ENCODE measurements at regions not wholly inside any gene's neighbourhood (a gene's known extent, or its start where the extent isn't known, plus 50 kb on each side); places are given as distances from the start of the nearest gene placed in this dataset.
"Not testable (repeated sequence)": the region's sequence is repeated elsewhere in the genome, so short reads cannot be mapped to it uniquely, and the experiment has no call there.

DNA sequence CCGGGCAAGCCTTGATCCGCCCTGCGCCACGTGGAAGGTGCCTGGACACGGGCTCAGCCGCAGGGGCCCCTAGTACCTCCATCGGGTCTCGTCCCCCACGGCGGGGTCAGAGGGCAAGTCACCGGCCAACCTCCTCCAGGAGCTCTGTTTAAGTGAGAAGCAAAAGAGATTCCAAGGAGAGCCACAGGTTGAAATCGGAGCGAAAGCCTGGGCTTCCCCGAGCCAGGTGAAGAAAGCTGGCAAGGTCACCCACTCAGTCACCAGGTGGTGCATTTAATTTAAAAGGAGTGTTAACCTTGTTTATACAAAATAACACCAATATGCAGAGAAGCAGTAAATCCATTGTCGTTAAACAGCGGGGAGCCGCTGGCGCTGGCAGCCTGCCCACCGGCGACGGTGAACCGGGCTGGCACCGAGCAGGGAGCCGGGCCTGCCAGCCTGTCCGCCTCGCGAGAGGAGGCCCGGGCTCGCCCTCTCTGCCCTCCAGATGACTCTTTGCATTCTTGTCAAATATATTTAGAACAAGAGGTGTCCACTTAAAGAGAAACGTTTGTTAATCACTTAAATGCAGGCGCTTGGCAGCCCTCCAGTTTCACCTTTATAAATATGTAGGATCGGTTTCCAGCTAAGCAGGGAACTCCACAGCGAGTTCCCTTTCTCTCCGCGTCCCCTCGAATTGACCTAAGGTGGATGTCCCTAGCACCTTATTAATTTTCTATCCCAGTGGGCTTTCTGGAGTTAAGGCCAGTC lies 277.3 kb upstream of the NR2F2 start:
- DNase-seq = peak in 1 of 2 experiments; percentile 19

DNA sequence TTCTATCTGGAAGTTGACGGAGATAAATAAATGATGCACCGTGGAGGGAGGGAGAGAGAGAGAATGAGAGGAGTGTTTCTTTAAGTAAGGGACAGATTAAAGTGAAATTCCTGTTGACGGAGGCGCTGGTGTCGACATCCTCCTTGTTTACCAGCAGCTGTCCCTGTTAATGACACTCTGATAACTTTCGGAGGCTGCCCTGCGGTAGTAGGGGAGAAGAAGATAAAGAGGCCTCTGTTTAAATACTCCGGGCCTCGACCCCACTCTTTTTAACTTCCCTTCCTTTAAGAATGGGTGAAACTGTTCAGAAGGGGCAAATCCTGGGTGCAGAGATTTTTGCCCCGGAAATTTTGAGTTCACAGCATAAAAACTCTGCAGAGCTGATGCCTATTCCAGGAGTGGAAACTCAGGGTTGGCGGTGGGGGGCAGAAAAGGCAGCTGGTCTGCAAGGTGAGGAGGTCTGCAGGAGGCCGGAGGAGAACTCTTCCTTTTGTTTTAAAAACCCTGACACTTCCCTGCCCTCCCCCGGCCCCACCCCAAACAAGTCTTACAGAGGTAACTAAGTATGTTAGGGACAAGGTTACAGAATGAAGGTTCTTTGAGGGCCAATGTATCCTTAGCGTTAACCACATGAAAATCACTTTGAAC lies 276.6 kb upstream of the NR2F2 start:
- no peak for DNase-seq

DNA sequence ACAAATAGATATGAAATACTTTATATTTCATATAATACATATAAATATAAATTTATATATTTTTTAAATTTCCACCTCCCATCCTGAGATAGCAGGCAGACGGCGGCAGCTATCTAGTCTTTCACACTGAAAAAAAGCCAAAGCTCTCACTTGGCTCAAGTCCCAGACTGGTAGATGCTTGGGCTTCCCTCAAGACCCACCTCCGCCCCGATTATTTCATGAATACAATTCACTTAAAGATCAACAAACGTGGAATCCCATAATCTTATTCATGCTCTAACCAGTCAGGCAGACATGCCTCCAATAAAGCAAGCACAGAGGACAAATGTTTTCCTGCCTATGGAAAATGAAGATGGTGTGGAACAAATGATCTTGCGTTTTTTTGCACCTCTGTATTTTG lies 275.9 kb upstream of the NR2F2 start:
- no peak for DNase-seq

DNA sequence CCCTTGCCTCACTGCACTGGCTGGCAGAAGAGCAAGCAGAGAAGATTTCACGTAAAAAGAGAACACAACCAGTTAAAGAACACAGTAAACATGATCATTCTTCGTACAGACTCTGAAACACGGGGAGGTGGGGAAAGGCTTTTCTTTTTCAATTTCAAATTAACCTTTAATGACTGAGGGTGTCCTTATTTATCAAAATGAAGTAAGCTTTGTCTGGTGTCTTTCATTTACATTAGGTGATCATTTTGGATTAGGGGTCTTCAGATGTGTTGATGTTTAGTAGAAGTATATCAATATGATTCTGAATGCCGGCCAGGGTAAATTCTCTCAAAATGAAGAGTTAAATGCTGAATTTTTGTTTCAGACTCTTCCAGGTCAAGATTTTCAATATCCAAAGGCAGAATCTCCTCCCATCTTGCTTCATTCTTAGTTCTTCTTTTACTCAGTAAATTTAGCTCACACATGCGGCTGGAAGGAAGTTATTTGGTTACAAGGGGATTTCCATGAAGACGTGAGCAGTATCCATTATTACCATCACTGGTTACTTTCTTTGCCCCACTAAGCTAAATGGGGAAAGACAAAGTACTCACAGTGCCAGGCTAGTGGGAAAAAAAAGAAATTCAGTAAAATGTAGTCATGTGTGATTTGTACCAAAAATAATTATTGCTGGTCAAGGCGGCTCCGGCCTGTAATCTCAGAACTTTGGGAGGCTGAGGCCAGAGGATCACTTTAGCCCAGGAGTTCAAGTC lies 272.2 kb upstream of the NR2F2 start:
- DNase-seq = no peak

DNA sequence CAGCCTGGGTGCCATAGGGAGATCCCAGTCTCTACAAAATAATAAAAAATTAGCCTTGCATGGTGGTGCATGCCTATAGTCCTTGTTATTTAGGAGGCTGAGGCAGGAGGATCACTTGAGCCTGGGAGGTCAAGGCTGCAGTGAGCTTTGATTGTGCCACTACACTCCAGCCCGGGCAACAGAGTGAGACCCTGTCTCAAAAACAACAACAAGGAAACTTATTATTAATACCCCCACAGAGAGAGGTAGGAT lies 271.7 kb upstream of the NR2F2 start:
- DNase-seq = not testable (repeated sequence)

DNA sequence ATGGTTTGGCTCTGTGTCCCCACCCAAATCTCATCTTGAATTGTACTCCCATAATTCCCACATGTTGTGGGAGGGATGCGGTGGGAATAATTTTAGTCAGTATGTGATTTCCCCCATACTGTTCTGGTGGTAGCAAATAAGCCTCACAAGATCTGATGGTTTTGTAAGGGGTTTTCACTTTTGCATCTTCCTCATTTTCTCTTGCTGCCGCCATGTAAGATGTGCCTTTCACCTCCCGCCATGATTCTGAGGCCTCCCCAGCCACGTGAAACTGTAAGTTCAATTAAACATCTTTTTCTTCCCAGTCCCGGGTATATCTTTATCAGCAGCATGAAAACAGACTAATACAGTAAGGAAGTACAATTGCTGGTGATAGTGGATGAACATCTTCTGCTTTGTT lies 269.9 kb upstream of the NR2F2 start:
- DNase-seq = not testable (repeated sequence)

DNA sequence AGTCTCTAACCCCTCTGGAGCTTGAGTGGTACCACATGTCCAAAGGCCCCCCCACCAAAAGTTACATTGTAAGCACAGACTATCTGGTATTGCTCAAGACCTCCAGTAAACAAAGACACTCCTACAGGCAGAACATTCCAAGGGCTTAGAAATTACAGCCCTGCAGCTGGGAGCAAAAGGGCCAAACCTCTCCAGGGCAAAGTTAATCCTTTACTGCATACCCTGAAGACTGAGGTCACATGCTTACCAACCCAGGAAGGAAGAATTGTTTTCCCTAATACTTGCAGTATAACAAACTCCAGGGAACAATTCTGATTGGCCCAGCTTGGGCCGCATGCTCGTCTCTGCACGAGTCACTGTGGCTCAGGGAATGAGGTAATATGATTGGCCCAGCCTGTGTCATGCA lies 266.1 kb upstream of the NR2F2 start:
- no peak for DNase-seq

DNA sequence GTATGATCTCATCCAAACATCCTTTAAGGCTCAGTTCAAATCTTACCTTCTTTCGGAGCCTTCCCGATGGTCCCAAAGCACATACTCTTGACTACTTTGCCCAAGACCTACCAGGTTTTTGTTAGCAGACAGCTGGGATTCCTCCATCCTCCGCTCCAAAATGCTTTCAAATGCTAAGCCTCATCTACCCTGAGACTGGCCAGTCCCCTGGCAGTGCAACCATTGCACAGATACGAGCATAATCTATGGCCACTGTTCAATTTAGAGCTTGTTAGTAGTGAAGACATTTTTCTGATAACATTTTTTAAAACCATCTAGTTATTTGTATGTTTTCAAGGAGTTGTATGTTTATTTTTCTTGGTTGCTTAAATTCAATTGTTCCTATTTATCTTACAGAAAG lies 264.4 kb upstream of the NR2F2 start:
- DNase-seq = no peak

DNA sequence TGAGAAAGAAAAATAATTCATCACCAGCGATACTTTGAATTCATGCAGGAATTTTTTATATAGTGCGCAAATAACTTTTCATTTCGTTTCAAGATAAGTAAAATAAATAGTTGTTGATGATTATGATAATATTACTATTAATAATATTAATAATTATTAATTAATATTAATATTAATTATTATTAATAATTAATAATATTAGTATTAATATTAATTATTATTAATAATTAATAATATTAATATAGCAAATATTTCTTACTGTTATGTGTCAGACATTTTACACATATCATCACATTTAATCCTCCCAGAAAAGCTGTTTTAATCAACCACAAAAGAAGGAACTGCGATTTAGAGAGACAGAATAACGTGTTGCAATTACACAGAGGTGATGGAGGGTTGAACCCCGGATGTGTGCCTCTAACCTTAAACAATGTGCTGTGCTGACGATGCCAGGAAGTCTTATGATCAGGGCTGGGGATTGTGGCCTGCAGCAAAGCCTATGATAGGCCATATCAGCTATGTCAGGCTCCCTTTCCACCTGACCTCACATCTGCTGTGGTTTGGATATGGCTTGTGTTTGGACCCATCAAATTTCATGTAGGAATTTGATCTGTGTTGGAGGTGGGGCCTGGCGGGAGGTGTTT lies 263.5 kb upstream of the NR2F2 start:
- DNase-seq = no peak

DNA sequence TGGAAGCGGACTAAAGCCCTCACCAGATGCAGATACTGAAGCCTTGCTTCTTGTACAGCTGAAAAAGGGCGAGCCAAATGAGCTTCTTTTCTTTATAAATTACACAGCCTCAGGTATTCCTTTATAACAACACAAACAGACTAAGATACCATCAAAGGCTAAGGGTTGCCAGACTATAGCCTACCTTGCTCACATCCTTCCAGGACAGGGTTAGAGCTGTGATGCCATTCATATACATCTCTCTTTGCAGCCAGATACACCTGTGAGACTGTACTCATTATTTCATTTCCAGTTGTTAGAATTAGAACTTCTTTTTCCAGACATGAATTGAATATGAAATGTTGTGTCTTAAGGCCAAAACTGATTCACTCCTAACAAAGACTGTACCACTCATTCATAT lies 262.8 kb upstream of the NR2F2 start:
- no peak for DNase-seq

DNA sequence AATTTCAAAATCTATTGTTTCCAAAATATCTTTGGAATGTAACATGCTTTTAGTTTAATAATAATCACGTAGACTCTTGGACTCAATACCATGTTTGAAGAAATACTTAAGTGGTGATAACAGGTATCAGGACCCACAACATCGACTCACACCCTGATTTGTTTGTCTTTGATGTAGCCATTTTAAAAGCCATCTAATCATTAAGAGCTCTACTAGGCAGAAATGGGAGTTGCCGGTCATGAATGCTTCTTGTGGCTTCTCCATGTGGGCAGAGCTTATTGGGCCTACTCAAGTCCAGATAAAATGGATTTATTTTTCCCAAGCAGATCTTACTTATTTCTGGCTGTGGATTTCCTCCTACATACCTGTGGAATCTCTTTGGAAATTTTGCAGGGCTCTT lies 261.6 kb upstream of the NR2F2 start:
- DNase-seq = no peak

DNA sequence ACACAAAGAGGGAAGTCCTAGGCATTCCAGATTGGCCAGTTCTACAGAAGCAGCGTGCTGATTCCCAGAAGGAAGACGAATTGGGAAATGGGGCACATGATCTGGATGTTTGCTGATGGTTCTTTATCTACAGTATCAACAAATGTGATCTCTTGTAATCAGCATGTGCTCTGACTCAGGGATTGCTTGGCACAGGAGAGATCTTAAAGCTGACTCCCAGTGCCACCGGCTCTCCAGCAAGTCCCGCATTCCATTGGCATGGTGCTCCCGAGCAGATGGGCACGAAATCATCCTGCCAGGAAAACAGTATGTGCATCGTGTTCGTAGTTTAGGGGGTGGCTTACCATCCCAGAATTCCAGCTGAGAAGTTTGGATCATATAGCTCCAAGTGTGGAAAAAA lies 259.9 kb upstream of the NR2F2 start:
- no peak for DNase-seq

DNA sequence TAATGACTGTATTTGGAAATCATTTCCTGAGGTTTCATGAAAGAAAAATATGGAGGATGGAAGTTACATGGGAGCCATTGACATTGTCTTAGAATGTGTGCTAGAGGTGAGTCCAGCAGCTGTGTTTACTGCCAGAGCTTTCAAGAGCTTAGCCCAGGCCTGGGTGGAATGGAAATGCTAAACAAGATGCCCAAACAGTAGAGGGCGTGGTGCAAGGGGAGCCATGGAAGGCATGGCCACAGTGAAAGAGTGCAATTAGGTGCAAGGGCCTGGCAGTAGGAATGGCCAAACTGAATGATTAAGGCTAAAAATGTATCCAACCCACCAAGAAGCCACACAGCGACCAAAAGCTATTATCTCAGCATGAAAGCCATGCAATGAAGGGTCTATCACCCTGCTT lies 257.7 kb upstream of the NR2F2 start:
- no peak for DNase-seq

DNA sequence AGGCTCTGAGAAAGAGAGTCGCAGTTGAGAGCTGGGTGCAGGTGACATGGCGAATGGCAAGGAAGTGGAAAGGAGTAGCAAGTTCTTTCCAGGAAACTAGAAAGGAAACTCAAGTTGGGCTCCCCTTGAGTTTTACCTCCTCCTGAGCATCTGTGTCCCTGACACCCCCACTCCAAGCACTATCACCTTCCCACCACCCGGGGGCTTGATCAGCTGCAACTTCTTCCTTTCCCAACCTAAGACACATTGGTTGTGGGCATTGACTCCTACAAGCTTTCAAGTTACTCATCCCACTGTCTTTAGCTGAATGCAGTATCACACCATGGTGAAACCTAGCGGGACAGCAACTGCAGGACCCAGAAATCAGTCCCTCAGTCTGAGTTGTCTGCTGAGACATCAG lies 256.6 kb upstream of the NR2F2 start:
- DNase-seq = no peak

DNA sequence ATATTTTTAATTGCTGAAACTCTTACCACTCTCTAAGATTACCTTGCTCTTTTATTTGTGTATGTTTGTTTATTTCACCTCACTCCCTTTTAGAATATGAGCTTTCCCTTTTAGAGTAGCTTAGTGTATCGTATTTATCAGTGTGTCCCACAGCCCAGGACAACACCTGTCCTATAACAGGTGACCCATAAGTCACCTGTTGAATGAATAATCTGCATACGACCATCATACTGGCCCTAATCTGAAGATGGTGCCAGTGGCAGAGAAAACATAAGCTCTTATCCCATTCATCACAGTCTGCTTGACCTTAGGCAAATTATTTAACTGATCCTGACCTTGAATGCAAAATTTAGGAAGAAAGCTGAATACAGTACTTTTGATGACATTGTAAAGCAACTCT lies 254.6 kb upstream of the NR2F2 start:
- no peak for DNase-seq

DNA sequence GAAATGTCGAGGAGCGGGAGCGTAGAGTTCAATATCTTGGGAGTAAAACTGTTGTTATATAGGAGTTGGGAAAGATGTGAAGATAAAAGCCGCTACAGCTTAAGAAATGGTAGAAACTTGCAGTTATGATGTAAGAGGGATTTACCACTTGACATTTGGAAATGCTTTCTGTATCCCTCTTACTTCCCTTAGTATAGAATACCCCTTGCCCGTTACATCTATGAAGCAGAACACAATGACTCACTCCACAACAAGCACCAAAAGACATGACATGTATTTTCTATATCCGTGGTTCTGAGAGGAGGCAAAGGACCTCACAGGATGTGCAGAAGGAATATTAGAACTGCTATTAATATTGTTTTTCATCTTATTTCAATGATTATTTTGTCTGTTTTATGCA lies 254.2 kb upstream of the NR2F2 start:
- no peak for DNase-seq

DNA sequence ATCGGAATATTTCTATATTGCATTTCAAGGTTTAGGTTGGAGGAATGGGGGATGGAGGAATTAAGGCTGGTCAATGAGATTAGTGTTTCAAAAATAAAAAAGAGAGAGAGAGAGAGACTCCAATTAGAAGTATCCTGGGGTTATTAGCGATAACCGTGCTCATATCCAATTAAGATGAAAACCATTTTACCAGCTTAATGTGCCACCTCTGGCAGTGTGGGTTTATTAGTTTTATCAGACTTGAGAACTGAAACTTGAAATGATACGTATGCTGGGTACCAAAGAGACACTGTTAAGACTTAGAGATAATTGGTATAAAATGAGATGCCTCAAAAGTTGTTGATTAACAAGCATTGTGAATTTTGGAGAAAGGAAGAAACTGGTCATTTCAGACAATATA lies 251.5 kb upstream of the NR2F2 start:
- no peak for DNase-seq

DNA sequence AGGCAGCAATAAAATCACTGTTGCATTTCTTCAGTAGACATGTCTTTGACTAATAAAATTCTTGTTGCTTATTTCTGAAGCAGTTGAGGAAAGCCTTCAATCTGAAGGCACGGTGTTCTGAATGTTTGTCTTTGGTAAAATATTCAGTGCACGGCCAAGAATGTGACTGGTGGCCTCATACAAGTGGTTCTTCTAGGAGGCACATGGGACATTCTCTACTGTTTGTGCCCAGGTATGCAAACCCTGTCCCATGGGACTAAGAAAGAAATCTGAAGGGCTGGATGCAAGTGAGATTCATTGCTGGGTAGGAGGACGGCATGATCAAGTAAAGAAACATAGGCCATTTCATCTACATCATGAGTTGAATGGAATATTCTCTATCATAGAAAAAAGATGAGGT lies 250.6 kb upstream of the NR2F2 start:
- DNase-seq = no peak

DNA sequence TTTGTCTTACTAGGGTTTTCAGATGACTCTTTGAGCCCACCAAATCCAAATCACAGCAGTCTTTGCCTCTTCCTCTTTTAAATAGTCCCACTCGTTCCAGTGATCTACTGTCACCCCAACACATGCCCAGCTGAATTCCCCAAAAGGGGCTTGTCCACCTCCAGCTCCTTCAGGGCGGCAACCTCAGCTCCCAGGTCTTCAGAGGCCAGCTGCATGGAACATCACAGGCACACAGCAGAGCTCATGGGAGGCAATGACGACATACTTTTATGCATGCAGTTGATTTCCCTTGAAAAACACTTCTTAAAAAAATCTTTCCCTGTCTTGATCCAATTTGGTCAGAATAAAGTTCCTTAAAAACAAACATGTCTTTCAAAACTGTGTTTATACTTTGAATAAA lies 244.3 kb upstream of the NR2F2 start:
- DNase-seq = no peak

DNA sequence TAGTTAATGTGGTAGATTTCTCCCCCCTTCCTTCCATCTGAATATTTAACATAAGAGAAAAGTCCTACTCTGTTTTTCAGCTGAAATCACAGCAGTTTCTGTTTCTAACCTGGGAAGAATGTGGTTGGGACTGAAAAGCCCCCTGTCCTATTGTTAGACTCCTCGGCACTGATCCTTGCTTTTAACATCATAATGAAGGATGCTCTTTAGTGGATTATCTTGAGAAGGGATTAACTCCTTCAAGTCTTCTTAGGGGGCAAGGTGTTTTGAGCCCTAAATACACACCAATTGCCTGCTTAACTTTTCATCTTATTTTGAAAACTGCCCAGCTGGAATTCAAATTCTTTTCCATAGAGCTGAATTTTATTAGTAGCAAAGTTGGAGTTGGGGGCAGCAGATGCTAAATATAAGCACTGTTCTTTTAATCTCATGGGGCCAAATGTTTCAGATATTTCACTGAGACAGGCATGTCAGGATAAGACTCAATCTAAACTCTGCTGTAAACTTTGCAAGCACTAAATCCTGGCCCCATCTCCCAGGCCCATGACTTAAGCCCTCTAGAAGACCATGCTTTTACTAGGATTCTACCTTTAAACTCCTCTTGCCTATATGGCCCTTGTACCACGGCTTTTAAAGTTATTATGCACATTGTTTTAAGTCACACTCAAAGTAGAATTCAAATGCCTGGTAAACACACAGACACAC lies 243.2 kb upstream of the NR2F2 start:
- DNase-seq = no peak

DNA sequence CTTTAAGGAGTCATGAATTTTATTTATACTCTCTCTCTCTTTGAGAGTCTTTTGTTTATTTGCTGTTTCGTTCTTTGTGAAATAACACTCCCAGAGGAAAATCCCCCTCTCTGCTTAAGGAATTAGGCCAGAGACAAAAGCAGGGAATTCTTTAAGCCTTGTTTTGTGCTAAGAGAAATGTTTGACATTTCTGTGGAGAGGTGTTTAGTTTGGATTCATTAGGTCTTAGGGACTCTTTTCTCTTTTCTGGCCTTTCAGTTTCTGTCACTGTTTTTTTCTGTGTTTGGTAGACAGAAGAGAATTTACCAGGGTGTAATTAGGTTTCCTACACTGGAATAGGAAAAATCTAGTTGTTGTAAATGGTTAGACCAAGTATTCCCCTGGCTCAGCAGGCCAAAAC lies 241.8 kb upstream of the NR2F2 start:
- DNase-seq = no peak

DNA sequence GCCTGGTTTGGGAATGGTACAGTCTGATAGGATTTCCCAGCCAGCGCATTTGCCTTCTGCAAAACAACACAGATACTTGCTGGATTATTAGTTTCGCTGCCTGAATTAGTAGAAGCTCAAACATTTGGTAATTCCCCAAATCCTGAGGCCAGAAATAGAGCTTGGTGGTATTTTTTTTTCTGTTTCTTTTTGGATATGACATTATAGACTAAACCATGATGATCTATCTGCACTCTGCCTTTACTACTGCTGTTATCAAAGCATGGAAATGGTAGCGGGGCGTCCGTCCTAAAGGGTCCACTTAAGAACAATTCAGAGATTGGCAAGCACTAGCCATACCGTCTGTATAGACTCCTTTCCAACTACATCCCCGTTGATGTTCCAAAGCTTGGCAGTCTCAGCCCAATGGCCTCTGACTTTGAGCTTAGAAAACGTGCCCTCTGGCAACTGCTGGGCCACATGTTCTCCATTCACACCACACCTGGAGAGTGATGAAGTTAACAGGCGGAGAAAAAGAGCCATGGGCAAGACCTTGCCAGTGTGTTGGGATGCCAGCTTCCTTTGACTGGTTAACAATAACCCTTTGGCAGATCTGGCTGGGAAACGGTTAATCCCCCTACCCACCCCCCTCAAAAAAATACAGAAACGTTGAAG lies 241.0 kb upstream of the NR2F2 start:
- DNase-seq = no peak

DNA sequence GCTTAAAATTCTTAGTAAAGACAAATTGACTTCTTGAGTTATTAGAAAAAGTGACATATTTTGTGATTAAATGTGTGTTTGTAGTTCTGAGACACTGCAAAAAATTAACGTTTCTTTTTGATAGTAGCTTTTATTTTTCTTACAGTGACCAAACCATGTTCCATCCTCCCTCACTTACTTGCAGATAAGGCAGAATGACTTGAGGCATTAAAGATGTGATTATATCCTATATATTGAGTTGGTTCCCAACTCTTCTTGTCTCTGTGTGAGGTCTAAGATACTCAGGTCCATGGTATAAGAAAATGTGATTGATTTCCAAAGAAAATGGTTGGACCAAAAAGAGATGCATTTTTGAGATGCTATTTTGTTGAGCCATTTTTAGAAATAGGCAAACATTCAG lies 238.3 kb upstream of the NR2F2 start:
- DNase-seq = no peak
